Loucy (cell line): ENCODE measurements at regions not wholly inside any gene's neighbourhood (a gene's known extent, or its start where the extent isn't known, plus 50 kb on each side); places are given as distances from the start of the nearest gene placed in this dataset.

ENCODE experiments used
- H2AFZ ChIP-seq: fragments of 200-600 bp; sonication (generic); 2 replicates; pipeline ENCODE4 v1.6.0; 2016; ENCODE audit warnings: antibody characterized with exemption, mild to moderate bottlenecking, low read length, moderate library complexity
- H3F3A ChIP-seq: fragments of 200-600 bp; 2 replicates; pipeline ENCODE4 v1.6.0; 2016; ENCODE audit warnings: antibody characterized with exemption, low read depth, mild to moderate bottlenecking
- H3K27me3 ChIP-seq: fragments of 200-600 bp; sonication (generic); 2 replicates; pipeline ENCODE4 v1.6.1; 2014; ENCODE audit warnings: low read length, mild to moderate bottlenecking; ENCODE audit not compliant: insufficient read depth, poor library complexity, severe bottlenecking
- H3K36me3 ChIP-seq: fragments of 200-600 bp; sonication (generic); 2 replicates; pipeline ENCODE4 v1.6.1; 2016; ENCODE audit warnings: low read length; ENCODE audit not compliant: insufficient read depth
- H3K4me1 ChIP-seq: fragments of 200-600 bp; sonication (generic); 2 replicates; pipeline ENCODE4 v1.5.1; 2014; ENCODE audit warnings: low read length, mild to moderate bottlenecking; ENCODE audit not compliant: insufficient read depth, poor library complexity, severe bottlenecking
- H3K4me2 ChIP-seq: fragments of 200-600 bp; sonication (generic); 2 replicates; pipeline ENCODE4 v1.6.0; 2014; ENCODE audit warnings: antibody characterized with exemption, low read length, low read depth, mild to moderate bottlenecking; ENCODE audit not compliant: poor library complexity, severe bottlenecking
- H3K4me3 ChIP-seq: fragments of 200-600 bp; sonication (generic); 2 replicates; pipeline ENCODE4 v1.5.1; 2014; ENCODE audit warnings: low read length, mild to moderate bottlenecking, mixed read lengths; ENCODE audit not compliant: poor library complexity, severe bottlenecking
- H3K79me2 ChIP-seq: fragments of 200-600 bp; sonication (generic); 2 replicates; pipeline ENCODE4 v1.6.1; 2014; ENCODE audit warnings: low read length; ENCODE audit not compliant: insufficient read depth
- H3K9ac ChIP-seq: fragments of 200-600 bp; sonication (generic); 2 replicates; pipeline ENCODE4 v1.6.0; 2014; ENCODE audit warnings: mild to moderate bottlenecking, low read depth, low read length, moderate library complexity; ENCODE audit not compliant: poor library complexity, severe bottlenecking
- H3K9me2 ChIP-seq: fragments of 200-600 bp; sonication (generic); replicated peaks from 2 replicates; pipeline ENCODE4 v1.6.1; 2016; ENCODE audit warnings: low read depth, low read length, mixed read lengths
- H3K9me3 ChIP-seq: fragments of 200-600 bp; sonication (generic); 2 replicates; pipeline ENCODE4 v1.6.1; 2014; ENCODE audit warnings: mild to moderate bottlenecking, antibody characterized with exemption, low read length, low read depth; ENCODE audit not compliant: insufficient read depth
- H4K20me1 ChIP-seq: fragments of 200-600 bp; sonication (generic); 2 replicates; pipeline ENCODE4 v1.6.0; 2014; ENCODE audit warnings: antibody characterized with exemption, low read length, mild to moderate bottlenecking; ENCODE audit not compliant: insufficient read depth, poor library complexity, severe bottlenecking
- CTCF ChIP-seq: fragments of 200-600 bp; sonication (generic); conservative IDR thresholded peaks from 2 replicates; pipeline ENCODE4 v1.5.1; 2014; ENCODE audit warnings: mild to moderate bottlenecking, antibody characterized with exemption, low read length
- EZH2phosphoT487 ChIP-seq: fragments of 200-600 bp; IDR thresholded peaks from 2 replicates; pipeline ENCODE4 v1.6.1; 2018; ENCODE audit warnings: antibody characterized with exemption, mild to moderate bottlenecking, moderate library complexity, borderline replicate concordance

GRCh38 chr5:93829346-93829745, 87.9 kb upstream of the POU5F2 start:
- Histone ChIP-seq H3K79me2 (no peaks in the 10 kb centered on the region), H3K9me2 (no peaks in the 10 kb centered on the region), H3K36me3 (no peaks in the 10 kb centered on the region), H2AFZ (no peak overlapping the region), H3K4me1 (no peaks in the 10 kb centered on the region), H4K20me1 (no peaks in the 10 kb centered on the region), H3K27me3 (no peaks in the 10 kb centered on the region), H3K4me2 (no peak overlapping the region), H3F3A (no peaks in the 10 kb centered on the region), H3K9ac (no peak overlapping the region), H3K9me3 (no peaks in the 10 kb centered on the region), H3K4me3 (no peak overlapping the region)
- TF ChIP-seq CTCF (no peak), EZH2phosphoT487 (no peak)

- Histone ChIP-seq H3K9me3 (no peaks in the 10 kb centered on the region), H2AFZ (no peak overlapping the region), H3K36me3 (no peaks in the 10 kb centered on the region), H3K4me3 (no peak overlapping the region), H3K27me3 (no peaks in the 10 kb centered on the region), H3K79me2 (no peaks in the 10 kb centered on the region), H3K4me1 (no peaks in the 10 kb centered on the region), H4K20me1 (no peaks in the 10 kb centered on the region), H3K4me2 (no peak overlapping the region), H3K9me2 (no peaks in the 10 kb centered on the region), H3F3A (no peaks in the 10 kb centered on the region), H3K9ac (no peak overlapping the region)
- no peak for TF ChIP-seq CTCF
- no peak for TF ChIP-seq EZH2phosphoT487
These were observed 80.6 kb upstream of the POU5F2 start for GRCh38 chr5:93821891-93822415.

GRCh38 chr5:93819668-93820067, 78.3 kb upstream of the POU5F2 start:
- TF ChIP-seq CTCF: no peak
- Histone ChIP-seq H4K20me1 (no peaks in the 10 kb centered on the region), H3F3A (no peaks in the 10 kb centered on the region), H3K4me3 (no peak overlapping the region), H3K36me3 (no peaks in the 10 kb centered on the region), H3K4me1 (no peaks in the 10 kb centered on the region), H3K9me3 (no peaks in the 10 kb centered on the region), H3K9ac (no peak overlapping the region), H3K79me2 (no peaks in the 10 kb centered on the region), H3K27me3 (no peaks in the 10 kb centered on the region), H3K4me2 (no peak overlapping the region), H2AFZ (no peak overlapping the region), H3K9me2 (no peaks in the 10 kb centered on the region)
